ENCODE measurements at regions not wholly inside any gene's neighbourhood (a gene's known extent, or its start where the extent isn't known, plus 50 kb on each side); places are given as distances from the start of the nearest gene placed in this dataset.

DNA sequence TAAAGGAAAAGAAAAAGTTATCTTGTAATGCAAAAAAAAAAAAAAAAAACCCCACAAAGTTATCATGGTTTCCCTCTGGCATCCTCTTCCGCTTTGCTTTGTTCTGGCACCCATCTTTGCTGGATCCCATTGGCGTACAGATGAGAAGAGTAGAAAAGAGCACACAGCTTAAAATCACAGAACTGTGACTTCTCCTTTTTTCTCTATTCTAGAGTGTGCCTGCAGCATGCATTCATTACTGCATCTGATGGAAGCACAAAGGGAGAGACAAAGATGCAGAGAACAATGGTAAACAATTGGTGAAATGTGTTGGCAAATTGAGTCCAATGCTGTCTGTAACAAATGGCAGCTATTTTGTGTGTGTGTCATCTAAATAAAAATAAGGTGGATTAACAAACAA lies 440.8 kb upstream of the PIK3R1 start:
- no peak overlapping the region for H3K27ac ChIP-seq
- H3K36me3 ChIP-seq: no peaks in the 10 kb centered on the region
- TF ChIP-seq, protein P1, sequence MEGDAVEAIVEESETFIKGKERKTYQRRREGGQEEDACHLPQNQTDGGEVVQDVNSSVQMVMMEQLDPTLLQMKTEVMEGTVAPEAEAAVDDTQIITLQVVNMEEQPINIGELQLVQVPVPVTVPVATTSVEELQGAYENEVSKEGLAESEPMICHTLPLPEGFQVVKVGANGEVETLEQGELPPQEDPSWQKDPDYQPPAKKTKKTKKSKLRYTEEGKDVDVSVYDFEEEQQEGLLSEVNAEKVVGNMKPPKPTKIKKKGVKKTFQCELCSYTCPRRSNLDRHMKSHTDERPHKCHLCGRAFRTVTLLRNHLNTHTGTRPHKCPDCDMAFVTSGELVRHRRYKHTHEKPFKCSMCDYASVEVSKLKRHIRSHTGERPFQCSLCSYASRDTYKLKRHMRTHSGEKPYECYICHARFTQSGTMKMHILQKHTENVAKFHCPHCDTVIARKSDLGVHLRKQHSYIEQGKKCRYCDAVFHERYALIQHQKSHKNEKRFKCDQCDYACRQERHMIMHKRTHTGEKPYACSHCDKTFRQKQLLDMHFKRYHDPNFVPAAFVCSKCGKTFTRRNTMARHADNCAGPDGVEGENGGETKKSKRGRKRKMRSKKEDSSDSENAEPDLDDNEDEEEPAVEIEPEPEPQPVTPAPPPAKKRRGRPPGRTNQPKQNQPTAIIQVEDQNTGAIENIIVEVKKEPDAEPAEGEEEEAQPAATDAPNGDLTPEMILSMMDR (IDR thresholded peaks at IDR 0.05): no peak
- DNase-seq (ENCODE audit: low spot score) (no peak), ATAC-seq (ENCODE audit: insufficient number of reproducible peaks, low FRiP score, low read depth) (no peak)
- H3K9me3 ChIP-seq: no peaks in the 10 kb centered on the region
- H3K27me3 ChIP-seq (replicated peaks; ENCODE audit: insufficient read depth): no peaks in the 10 kb centered on the region
- H3K4me3 ChIP-seq: no peak overlapping the region
- peaks cover 10 to 26% of the 10 kb centered on the region in 2 donors for H3K4me1 ChIP-seq (ENCODE audit: control insufficient read depth in 1 of 2, low read depth in 2 of 2)

GRCh38 chr5:67774267-67774552 lies 441.3 kb upstream of the PIK3R1 start:
- Histone ChIP-seq H3K27me3 (replicated peaks; ENCODE audit: insufficient read depth) (no peaks in the 10 kb centered on the region), H3K4me1 (ENCODE audit: control insufficient read depth in 1 of 2, low read depth in 2 of 2) (peaks cover 10 to 26% of the 10 kb centered on the region in 2 donors), H3K4me3 (no peak overlapping the region), H3K27ac (peak overlapping the region in 1 of 2 donors; percentile 42), H3K9me3 (no peaks in the 10 kb centered on the region), H3K36me3 (no peaks in the 10 kb centered on the region)
- ATAC-seq (ENCODE audit: insufficient number of reproducible peaks, low FRiP score, low read depth) (peak; percentile 55), DNase-seq (ENCODE audit: low spot score) (no peak)
- TF ChIP-seq, protein P1 (IDR thresholded peaks at IDR 0.05): no peak

DNA sequence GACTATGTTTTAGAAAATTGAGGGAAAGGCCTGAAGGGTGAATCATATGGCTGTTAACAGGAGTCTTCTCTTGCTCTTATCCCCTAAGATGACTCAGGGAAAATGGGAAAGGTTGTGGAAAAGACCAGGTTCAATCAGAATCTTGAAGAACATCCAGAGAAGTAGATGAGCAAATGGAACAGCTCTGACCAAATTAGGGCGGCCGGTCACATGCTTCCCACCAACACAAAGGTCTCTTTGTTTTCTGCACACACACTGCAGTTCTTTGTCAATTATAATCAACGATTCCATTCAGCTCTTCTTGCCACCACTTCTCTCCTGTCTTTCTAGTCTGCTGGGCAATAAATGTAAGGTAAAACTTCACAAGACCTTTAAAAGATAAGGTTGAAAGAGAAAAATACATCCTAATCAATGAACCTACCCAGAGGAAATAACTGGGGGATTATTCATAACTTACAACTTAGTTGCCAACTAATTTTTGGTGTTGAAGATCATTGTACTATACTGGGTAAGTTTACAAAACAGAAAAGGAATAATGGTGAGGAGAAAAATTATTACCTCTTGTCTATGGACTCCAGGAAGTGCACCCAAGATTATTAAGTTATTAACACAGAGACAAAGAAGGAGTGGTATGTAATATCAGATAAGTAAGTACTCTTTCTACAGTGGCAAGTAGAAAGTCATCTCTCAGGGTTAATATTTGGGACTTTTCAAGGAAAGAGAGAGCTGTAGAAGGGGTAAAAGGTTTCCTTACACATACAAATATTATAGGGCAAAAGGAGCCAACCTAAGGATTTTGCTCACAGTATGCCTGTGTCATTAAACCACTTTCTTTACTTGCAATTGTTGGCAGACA lies 441.9 kb upstream of the PIK3R1 start:
- no peaks in the 10 kb centered on the region for H3K36me3 ChIP-seq
- TF ChIP-seq, protein P1 (IDR thresholded peaks at IDR 0.05): no peak
- no peaks in the 10 kb centered on the region for H3K9me3 ChIP-seq
- DNase-seq (ENCODE audit: low spot score) (no peak), ATAC-seq (ENCODE audit: insufficient number of reproducible peaks, low FRiP score, low read depth) (no peak)
- H3K27me3 ChIP-seq (replicated peaks; ENCODE audit: insufficient read depth): no peaks in the 10 kb centered on the region
- H3K27ac ChIP-seq: peak overlapping the region in 1 of 2 donors; percentile 42
- H3K4me3 ChIP-seq: no peak overlapping the region
- peaks cover 10 to 26% of the 10 kb centered on the region in 2 donors for H3K4me1 ChIP-seq (ENCODE audit: control insufficient read depth in 1 of 2, low read depth in 2 of 2)

- Histone ChIP-seq H3K27ac (no peak overlapping the region), H3K9me3 (no peaks in the 10 kb centered on the region), H3K4me3 (no peak overlapping the region), H3K4me1 (ENCODE audit: control insufficient read depth in 1 of 2, low read depth in 2 of 2) (peaks cover 10 to 26% of the 10 kb centered on the region in 2 donors), H3K27me3 (replicated peaks; ENCODE audit: insufficient read depth) (no peaks in the 10 kb centered on the region), H3K36me3 (no peaks in the 10 kb centered on the region)
- ATAC-seq (ENCODE audit: insufficient number of reproducible peaks, low FRiP score, low read depth) (no peak), DNase-seq (ENCODE audit: low spot score) (no peak)
- TF ChIP-seq, protein P1 (IDR thresholded peaks at IDR 0.05): no peak
These were observed 443.8 kb upstream of the PIK3R1 start for GRCh38 chr5:67771791-67772190.

DNA sequence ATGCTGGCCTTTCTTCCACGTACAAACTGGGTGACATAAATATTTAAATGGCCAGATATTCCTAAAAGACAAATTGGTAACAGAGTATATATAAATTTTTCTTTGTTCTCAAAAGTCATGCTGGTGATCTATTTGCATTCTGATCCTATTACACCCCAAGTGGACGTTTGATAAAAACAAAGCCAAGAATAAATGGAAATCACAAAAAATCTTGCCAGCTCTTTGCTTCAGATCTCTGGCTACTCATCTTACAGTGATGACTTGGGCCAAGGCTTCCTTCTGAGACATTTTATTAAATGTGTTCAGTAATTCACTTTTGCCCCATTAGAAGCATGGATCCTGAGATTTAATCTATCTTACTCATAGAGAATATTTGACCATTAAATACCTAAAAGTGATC lies 444.3 kb upstream of the PIK3R1 start:
- Histone ChIP-seq H3K4me3 (no peak overlapping the region), H3K4me1 (ENCODE audit: control insufficient read depth in 1 of 2, low read depth in 2 of 2) (peaks cover 10 to 26% of the 10 kb centered on the region in 2 donors), H3K9me3 (no peaks in the 10 kb centered on the region), H3K27ac (no peak overlapping the region), H3K36me3 (no peaks in the 10 kb centered on the region), H3K27me3 (replicated peaks; ENCODE audit: insufficient read depth) (no peaks in the 10 kb centered on the region)
- no peak for DNase-seq (ENCODE audit: low spot score)
- no peak for ATAC-seq (ENCODE audit: insufficient number of reproducible peaks, low FRiP score, low read depth)
- TF ChIP-seq, protein P1 (IDR thresholded peaks at IDR 0.05): no peak
